ENCODE measurements at regions not wholly inside any gene's neighbourhood (a gene's known extent, or its start where the extent isn't known, plus 50 kb on each side); places are given as distances from the start of the nearest gene placed in this dataset.

GRCh38 chr5:174996941-174997340 is 272.6 kb downstream of the MSX2 start:
- TF ChIP-seq POLR2A (IDR thresholded peaks at IDR 0.05; ENCODE audit: extremely low read depth, insufficient read length) (no peak), MYC (IDR thresholded peaks at IDR 0.05; ENCODE audit: low read depth, low read length) (no peak)
- DNase-seq (ENCODE audit: low read depth) = no peak

GRCh38 chr5:174995827-174996226 is 271.4 kb downstream of the MSX2 start:
- DNase-seq (ENCODE audit: low read depth) = no peak
- no peak overlapping the region for H3K4me3 ChIP-seq (ENCODE audit: low read depth, low read length)
- TF ChIP-seq MAX (IDR thresholded peaks at IDR 0.05; ENCODE audit: low read depth, low read length) (no peak), CTCF (IDR thresholded peaks at IDR 0.05; ENCODE audit: low read depth, low read length) (no peak), MYC (IDR thresholded peaks at IDR 0.05; ENCODE audit: low read depth, low read length) (no peak), POLR2A (IDR thresholded peaks at IDR 0.05; ENCODE audit: extremely low read depth, insufficient read length) (no peak)

More at GRCh38 chr5:174996941-174997340, 272.6 kb downstream of the MSX2 start:
- H3K4me3 ChIP-seq (ENCODE audit: low read depth, low read length) = no peak overlapping the region

GRCh38 chr5:174991847-174992246 is 267.5 kb downstream of the MSX2 start:
- TF ChIP-seq MAX (IDR thresholded peaks at IDR 0.05; ENCODE audit: low read depth, low read length) (no peak), MYC (IDR thresholded peaks at IDR 0.05; ENCODE audit: low read depth, low read length) (no peak), CTCF (IDR thresholded peaks at IDR 0.05; ENCODE audit: low read depth, low read length) (no peak), POLR2A (IDR thresholded peaks at IDR 0.05; ENCODE audit: extremely low read depth, insufficient read length) (no peak)
- no peak for DNase-seq (ENCODE audit: low read depth)
- no peak overlapping the region for H3K4me3 ChIP-seq (ENCODE audit: low read depth, low read length)

- no peak for DNase-seq (ENCODE audit: low read depth)
- no peak overlapping the region for H3K4me3 ChIP-seq (ENCODE audit: low read depth, low read length)
- TF ChIP-seq CTCF (IDR thresholded peaks at IDR 0.05; ENCODE audit: low read depth, low read length) = no peak
- no peak for TF ChIP-seq MYC (IDR thresholded peaks at IDR 0.05; ENCODE audit: low read depth, low read length)
- TF ChIP-seq MAX (IDR thresholded peaks at IDR 0.05; ENCODE audit: low read depth, low read length) = no peak
- no peak for TF ChIP-seq POLR2A (IDR thresholded peaks at IDR 0.05; ENCODE audit: extremely low read depth, insufficient read length)
Observed at GRCh38 chr5:174990909-174991308, 266.5 kb downstream of the MSX2 start.

- TF ChIP-seq MYC (IDR thresholded peaks at IDR 0.05; ENCODE audit: low read depth, low read length) (no peak), MAX (IDR thresholded peaks at IDR 0.05; ENCODE audit: low read depth, low read length) (no peak), CTCF (IDR thresholded peaks at IDR 0.05; ENCODE audit: low read depth, low read length) (no peak), POLR2A (IDR thresholded peaks at IDR 0.05; ENCODE audit: extremely low read depth, insufficient read length) (no peak)
- no peak overlapping the region for H3K4me3 ChIP-seq (ENCODE audit: low read depth, low read length)
- no peak for DNase-seq (ENCODE audit: low read depth)
Observed at GRCh38 chr5:174987443-174988012, 263.1 kb downstream of the MSX2 start.

- no peak for DNase-seq (ENCODE audit: low read depth)
- TF ChIP-seq MAX (IDR thresholded peaks at IDR 0.05; ENCODE audit: low read depth, low read length) = no peak
- no peak for TF ChIP-seq POLR2A (IDR thresholded peaks at IDR 0.05; ENCODE audit: extremely low read depth, insufficient read length)
- TF ChIP-seq MYC (IDR thresholded peaks at IDR 0.05; ENCODE audit: low read depth, low read length) = no peak
- TF ChIP-seq CTCF (IDR thresholded peaks at IDR 0.05; ENCODE audit: low read depth, low read length) = no peak
- no peak overlapping the region for H3K4me3 ChIP-seq (ENCODE audit: low read depth, low read length)
Observed at GRCh38 chr5:174984863-174985262, 260.5 kb downstream of the MSX2 start.

All from NB4 (cell line).